Natural killer cell treated with Interleukin-12 subunit alpha and Interleukin-12 subunit beta and Interleukin-15 and Interleukin-18, amount 100 ng/mL, for 72 hours (primary cell): ENCODE measurements at regions not wholly inside any gene's neighbourhood (a gene's known extent, or its start where the extent isn't known, plus 50 kb on each side); places are given as distances from the start of the nearest gene placed in this dataset.
"Not testable (repeated sequence)": the region's sequence is repeated elsewhere in the genome, so short reads cannot be mapped to it uniquely, and the experiment has no call there.

Experiments
- ATAC-seq, 2 donors: fragments of 150-1000 bp; cut with Tn5 transposase in 1 of 2; sonication (Bioruptor Pico), chemical (Tn5 transposase) in 1 of 2; 2 replicates each; pipeline ENCODE4 v1.10.0; 2021
- DNase-seq: peaks from one replicate; pipeline ENCODE4 v3.0.0; 2022; ENCODE audit warnings: low spot score
- H3K27ac Mint-ChIP-seq, 2 donors: 1 replicate in 1 of 2; 2 replicates in 1 of 2; pipeline ENCODE4 v1.8.0; 2022; ENCODE audit warnings: mixed read lengths in 2 of 2, mild to moderate bottlenecking in 1 of 2, moderate library complexity in 1 of 2
- H3K27me3 Mint-ChIP-seq, 2 donors: 1 replicate in 1 of 2; 2 replicates in 1 of 2; pipeline ENCODE4 v1.8.0; 2022; ENCODE audit warnings: mixed read lengths in 2 of 2
- H3K36me3 Mint-ChIP-seq: one replicate; pipeline ENCODE4 v1.8.0; 2022; ENCODE audit warnings: mixed read lengths
- H3K4me1 Mint-ChIP-seq, 2 donors: 1 replicate in 1 of 2; 2 replicates in 1 of 2; pipeline ENCODE4 v1.8.0; 2022; ENCODE audit warnings: low read depth in 2 of 2, mixed read lengths in 2 of 2, mild to moderate bottlenecking in 1 of 2
- H3K4me3 Mint-ChIP-seq: one replicate; pipeline ENCODE4 v1.8.0; 2022; ENCODE audit warnings: mixed read lengths
- H3K9me3 Mint-ChIP-seq: 2 replicates; pipeline ENCODE4 v1.8.0; 2022; ENCODE audit warnings: mixed read lengths

DNA sequence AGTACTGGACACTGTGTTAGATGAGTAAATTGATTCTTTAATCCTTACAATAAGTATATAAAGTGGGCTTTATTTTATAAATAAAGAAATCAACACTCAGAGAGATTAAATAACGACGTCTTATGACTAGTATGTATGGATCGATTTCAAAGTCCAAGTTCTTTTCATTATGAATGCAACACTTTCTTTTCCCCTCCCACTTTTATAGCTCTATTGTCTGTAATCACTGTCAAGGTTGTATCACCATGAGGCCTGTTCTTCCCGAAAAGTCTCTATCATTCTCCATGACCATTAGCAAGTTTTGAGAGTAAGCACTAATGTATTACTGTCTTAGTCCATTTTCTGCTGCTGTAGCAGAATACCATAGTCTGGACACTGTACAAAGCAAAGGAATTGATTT is 228.4 kb downstream of the TLR4 start:
- no peak for ATAC-seq
- H3K27ac Mint-ChIP-seq: no peak overlapping the region

DNA sequence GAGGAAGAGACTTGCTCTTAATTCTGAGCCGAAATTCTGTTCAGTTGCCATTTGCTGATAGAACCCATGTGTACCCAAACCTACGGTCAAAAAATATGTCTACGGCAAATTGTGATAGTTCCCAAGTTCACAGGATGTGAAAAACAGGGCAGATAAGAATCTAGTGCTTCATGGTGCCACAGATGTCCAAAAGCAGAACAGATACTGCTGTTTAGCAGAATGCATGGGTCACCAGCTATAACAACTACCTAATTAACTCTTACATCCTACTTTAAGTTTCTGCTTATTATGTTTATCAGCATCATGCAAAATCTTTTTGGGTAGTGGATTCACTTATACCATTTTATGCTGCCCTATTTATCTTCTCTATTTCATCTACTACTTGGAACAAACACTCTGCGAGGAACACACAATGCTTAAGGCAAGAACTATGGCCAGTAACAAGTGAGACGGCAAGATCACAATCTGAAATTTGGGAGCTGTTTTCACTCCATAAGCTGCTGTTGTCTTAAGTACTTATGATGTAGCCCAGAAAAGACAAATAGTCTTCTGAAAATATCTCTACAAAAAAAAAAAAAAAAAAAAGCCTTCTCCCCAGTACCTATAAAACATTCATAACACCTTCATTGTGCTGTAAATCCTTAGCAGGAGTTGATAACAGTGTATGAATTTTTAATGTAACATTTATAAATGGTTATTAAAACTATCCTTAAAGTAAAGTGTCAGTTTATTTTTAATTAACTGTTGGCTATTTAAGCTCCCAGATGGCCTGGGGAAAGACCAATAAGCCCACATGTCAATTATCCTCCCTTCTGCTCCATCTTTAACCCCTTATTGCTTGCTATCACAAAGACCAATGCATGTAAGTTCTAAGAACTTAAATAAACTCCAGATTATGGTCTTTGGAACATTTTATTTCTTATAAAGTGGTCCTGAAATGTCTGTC is 232.3 kb downstream of the TLR4 start:
- DNase-seq (no peak), ATAC-seq (no peak)
- H3K27me3 Mint-ChIP-seq: peaks cover 4 to 5% of the 10 kb centered on the region in 2 donors
- peaks cover 10% of the 10 kb centered on the region for H3K9me3 Mint-ChIP-seq
- no peak overlapping the region for H3K27ac Mint-ChIP-seq
- no peak overlapping the region for H3K4me3 Mint-ChIP-seq
- H3K4me1 Mint-ChIP-seq: no peaks in the 10 kb centered on the region
- H3K36me3 Mint-ChIP-seq: no peaks in the 10 kb centered on the region

More for the DNA sequence above, 228.4 kb downstream of the TLR4 start:
- no peak for DNase-seq
- Mint-ChIP-seq H3K27me3 (peaks cover 4 to 5% of the 10 kb centered on the region in 2 donors), H3K4me3 (no peak overlapping the region), H3K4me1 (no peaks in the 10 kb centered on the region), H3K36me3 (no peaks in the 10 kb centered on the region), H3K9me3 (peaks cover 8% of the 10 kb centered on the region)

DNA sequence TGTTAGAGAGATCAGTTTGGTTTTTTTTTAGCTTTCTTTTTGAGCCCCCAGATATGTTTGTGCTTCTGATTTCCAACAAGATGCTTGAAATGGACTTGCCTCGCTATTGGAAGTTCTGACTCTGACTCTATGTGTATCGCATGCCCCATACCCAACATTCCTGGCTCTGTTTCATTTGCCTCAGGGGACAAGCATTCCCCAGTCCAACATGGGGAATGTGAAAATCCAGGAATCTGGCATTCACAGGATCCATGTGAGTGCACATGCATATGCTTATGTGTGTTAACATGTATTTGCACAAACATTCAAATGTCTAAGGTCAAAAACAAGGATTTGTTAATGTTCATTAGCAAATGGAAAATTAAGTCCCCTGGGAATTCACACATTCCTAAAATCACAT is 233.9 kb downstream of the TLR4 start:
- Mint-ChIP-seq H3K36me3 (no peaks in the 10 kb centered on the region), H3K27me3 (peaks cover 2 to 5% of the 10 kb centered on the region in 2 donors), H3K27ac (no peak overlapping the region), H3K4me1 (no peaks in the 10 kb centered on the region), H3K9me3 (peaks cover 10% of the 10 kb centered on the region), H3K4me3 (no peak overlapping the region)
- DNase-seq (no peak), ATAC-seq (no peak)

DNA sequence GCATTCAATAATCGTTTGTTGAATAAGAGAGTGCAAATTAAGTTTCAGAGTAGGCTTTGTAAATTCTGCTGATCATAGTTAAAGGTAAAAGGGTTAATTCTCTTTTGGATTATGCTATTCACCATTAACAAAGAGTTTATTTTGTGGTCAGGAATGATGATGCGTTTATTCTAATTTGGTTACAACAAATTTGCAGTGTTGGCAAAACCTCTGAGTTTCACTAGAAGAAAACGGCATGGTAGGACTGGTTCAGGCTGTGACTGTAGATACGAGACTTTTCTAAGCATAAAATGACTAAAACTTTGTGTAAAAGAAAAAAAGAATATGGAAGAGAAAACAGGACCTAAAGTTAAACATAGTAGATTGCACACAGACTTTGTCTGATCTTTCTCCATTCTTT is 234.7 kb downstream of the TLR4 start:
- DNase-seq (no peak), ATAC-seq (no peak)
- Mint-ChIP-seq H3K9me3 (peaks cover 10% of the 10 kb centered on the region), H3K27me3 (peaks cover 2 to 3% of the 10 kb centered on the region in 2 donors), H3K4me3 (no peak overlapping the region), H3K36me3 (no peaks in the 10 kb centered on the region), H3K4me1 (no peaks in the 10 kb centered on the region), H3K27ac (no peak overlapping the region)

DNA sequence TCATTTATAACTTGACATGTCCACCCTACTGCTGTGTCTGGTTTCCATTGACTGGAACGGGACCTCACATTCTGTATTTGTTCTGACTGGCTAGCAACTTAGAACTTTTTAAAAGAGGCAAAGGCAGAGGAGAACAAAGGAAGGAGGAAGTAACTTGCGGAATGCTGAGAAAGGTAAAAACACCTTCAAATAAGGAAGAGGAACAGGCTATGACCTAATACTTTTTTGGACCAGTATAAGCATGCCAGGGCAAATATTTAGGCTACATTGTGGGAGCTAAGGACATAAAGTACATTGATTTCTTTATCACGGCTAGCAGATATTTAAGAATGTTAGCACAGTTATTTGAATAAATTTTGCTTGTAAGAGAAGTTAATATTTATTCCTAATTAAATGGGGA is 240.5 kb downstream of the TLR4 start:
- DNase-seq, ATAC-seq, H3K36me3 Mint-ChIP-seq, H3K27me3 Mint-ChIP-seq, H3K4me3 Mint-ChIP-seq, H3K27ac Mint-ChIP-seq, H3K9me3 Mint-ChIP-seq, H3K4me1 Mint-ChIP-seq: not testable (repeated sequence)

DNA sequence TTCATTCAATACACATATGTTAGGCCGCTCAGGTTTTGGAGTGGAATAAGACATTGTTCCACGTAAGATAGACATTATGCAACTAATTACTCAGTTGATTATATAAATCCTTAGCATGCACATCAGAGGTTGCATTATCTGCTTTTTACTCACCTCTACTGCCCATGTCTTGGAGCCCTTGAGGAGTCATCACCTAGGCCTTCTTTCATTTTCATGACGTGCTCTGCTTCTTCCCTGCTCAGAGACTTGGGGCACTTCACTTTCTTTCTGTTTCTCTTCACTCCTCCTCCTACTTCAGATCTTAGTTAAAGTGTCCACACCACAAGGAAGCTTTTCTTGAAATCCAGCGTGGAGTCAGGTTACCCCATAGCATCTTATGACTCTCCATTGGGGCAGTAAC is 241.1 kb downstream of the TLR4 start:
- Mint-ChIP-seq H3K36me3 (no peaks in the 10 kb centered on the region), H3K9me3 (peaks cover 3% of the 10 kb centered on the region), H3K4me3 (no peak overlapping the region), H3K27ac (no peak overlapping the region), H3K4me1 (no peaks in the 10 kb centered on the region), H3K27me3 (no peaks in the 10 kb centered on the region)
- DNase-seq (no peak), ATAC-seq (no peak)

DNA sequence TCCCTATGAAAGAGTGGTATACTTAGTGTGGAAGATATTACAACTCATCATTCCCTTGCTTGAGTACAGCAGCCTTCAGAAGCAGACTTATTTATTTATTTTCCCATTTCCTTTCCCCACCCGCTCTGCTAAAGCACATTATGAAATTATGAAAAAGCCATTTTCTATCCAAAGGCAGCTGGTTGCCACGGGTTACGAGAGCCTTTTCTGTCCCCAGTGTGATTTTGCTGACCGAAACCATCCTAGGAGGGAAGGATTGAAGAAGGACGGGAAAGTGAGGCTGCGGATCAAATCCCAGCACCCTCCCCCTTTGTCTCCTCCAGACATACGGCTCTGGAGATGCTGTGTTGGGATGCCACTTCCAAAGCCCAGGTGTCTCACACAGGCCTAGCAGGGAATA is 246.9 kb downstream of the TLR4 start:
- no peaks in the 10 kb centered on the region for H3K4me1 Mint-ChIP-seq
- H3K36me3 Mint-ChIP-seq: no peaks in the 10 kb centered on the region
- H3K9me3 Mint-ChIP-seq: peaks cover 4% of the 10 kb centered on the region
- DNase-seq: no peak
- ATAC-seq: no peak
- H3K27ac Mint-ChIP-seq: no peak overlapping the region
- no peak overlapping the region for H3K4me3 Mint-ChIP-seq
- H3K27me3 Mint-ChIP-seq: no peaks in the 10 kb centered on the region

DNA sequence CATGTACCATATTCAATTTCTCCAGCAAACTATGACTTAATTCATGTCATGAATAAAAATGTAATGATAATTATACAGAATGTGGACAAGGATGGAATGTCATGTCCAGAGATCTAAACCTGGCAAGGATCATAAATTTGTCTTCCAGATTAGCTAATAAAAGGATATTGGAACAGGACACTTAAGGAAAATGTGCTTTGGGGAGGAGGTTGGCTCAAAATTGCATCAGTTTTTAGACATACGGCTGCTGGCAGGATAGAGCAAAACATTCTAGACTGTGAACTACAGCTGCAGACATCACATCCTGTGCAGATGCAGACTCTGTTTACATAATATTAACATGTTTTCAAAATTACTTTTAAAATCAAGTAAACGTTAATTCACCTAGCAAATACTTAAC is 248.4 kb downstream of the TLR4 start:
- peaks cover 0 to 4% of the 10 kb centered on the region in 2 donors for H3K4me1 Mint-ChIP-seq
- no peak overlapping the region for H3K4me3 Mint-ChIP-seq
- no peak overlapping the region for H3K27ac Mint-ChIP-seq

DNA sequence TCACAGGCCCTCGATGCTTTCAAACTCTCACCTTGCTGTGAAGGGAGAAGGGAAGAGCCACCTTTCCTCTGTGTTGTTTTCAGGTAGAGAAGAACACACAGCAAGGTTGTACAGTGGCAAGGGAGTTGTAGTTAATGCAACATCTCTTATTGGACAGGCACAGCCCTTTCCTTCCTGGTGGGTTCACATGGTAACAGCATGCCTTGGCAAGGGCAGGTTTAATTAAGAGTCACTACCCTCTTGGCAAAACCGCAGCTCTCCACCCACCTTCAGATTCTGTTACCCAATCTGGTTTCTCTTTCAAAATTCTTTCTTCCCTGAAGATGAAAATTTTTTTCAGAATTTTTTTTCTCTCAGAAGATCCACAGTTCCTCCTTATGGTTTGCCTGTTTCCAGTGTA is 253.1 kb downstream of the TLR4 start:
- ATAC-seq (no peak), DNase-seq (no peak)
- Mint-ChIP-seq H3K36me3 (no peaks in the 10 kb centered on the region), H3K9me3 (peaks cover 4% of the 10 kb centered on the region), H3K4me3 (no peak overlapping the region), H3K4me1 (peaks cover 0 to 5% of the 10 kb centered on the region in 2 donors), H3K27me3 (peaks cover 2% of the 10 kb centered on the region in 2 donors), H3K27ac (no peak overlapping the region)

More for the DNA sequence above, 248.4 kb downstream of the TLR4 start:
- Mint-ChIP-seq H3K36me3 (no peaks in the 10 kb centered on the region), H3K9me3 (peaks cover 4% of the 10 kb centered on the region), H3K27me3 (no peaks in the 10 kb centered on the region)
- ATAC-seq (no peak), DNase-seq (no peak)

DNA sequence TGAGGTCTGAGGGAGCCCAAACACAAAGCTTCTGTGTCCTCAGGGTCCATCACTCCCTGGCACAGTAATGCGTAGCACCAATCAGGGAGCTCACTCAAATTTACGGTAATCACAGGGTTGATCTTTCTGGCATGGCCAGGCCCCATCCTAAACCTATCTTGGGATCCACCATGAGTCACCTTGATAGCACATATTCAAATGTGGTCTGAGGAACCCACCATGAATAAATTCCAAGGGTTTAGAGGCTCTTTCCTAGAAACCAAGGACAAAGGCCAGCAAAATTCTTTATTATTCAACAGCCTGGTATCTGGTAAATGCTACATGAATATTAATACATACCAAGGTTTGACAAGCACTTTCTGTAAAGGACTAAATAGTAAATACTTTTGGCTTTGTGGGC is 254.5 kb downstream of the TLR4 start:
- Mint-ChIP-seq H3K36me3 (no peaks in the 10 kb centered on the region), H3K4me3 (no peak overlapping the region), H3K27me3 (peaks cover 2 to 7% of the 10 kb centered on the region in 2 donors), H3K4me1 (peaks cover 0 to 5% of the 10 kb centered on the region in 2 donors), H3K27ac (no peak overlapping the region), H3K9me3 (peaks cover 4% of the 10 kb centered on the region)
- DNase-seq: no peak
- no peak for ATAC-seq

DNA sequence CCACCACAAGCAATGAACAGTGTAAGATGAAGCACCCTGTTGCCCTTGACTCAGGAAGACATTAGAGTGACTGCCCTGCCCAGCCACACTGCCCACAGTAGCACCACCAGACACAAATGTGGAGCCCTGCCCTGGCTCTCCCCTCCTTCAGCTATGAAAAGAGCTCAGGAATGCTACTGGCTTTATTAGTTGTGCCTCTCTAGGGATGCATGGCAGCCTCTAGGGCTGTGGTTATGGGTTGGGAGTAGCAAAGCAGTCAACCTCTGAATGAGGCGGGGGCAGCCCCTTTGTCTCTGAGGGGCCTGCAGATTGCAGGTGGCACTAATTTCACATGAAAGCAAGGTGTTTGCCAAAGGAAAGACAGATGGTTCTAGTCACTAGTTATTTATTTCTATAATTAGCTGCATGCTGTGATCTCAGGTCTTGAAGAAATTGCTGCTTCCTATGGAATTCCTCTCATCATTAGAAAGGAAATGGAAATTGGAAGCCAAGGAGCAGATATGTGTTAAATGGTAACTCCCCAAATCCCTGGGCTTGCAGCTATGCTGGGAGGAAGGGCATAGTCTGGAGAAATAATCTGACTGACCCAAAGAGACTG is 259.4 kb downstream of the TLR4 start:
- Mint-ChIP-seq H3K4me1 (peaks cover 0 to 3% of the 10 kb centered on the region in 2 donors), H3K36me3 (no peaks in the 10 kb centered on the region), H3K27ac (no peak overlapping the region), H3K27me3 (peaks cover 9 to 20% of the 10 kb centered on the region in 2 donors), H3K9me3 (peaks cover 6% of the 10 kb centered on the region), H3K4me3 (no peak overlapping the region)
- DNase-seq: no peak
- no peak for ATAC-seq

DNA sequence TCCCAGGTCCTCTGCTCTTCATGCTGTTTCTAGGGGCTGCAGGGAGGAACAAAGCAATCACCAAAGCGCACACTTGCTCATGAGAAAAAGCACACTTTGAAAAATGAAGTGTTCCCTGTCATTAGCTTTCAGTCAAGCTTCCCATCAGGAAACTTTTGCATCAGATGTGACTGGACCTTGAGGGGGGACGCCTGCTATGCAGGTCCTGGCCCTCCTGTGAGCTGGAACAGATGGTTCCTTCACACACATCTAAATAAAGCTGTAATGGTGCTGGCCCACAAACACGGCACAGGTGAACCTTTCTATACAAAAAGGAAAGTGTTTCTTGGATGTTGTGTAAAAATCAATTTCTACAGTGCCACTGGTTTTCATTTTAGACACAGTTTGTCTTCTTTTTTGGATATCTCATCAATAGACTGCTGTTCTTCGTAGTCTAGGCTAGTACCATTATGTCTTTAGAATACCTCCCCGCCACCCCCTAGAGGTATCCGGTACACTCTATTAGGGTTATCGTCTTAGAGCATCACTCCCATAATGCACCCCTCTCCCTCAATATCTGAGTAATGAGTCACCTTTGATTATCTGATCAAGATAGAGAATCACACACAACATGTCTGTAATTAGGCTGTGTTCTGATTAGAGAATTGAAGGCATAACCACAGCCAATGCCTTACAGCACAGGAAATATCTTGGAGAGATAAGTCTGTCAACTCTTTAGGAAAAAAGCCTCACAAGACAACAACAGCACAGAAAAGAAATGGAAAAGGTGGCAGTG is 266.3 kb downstream of the TLR4 start:
- no peak for ATAC-seq

DNA sequence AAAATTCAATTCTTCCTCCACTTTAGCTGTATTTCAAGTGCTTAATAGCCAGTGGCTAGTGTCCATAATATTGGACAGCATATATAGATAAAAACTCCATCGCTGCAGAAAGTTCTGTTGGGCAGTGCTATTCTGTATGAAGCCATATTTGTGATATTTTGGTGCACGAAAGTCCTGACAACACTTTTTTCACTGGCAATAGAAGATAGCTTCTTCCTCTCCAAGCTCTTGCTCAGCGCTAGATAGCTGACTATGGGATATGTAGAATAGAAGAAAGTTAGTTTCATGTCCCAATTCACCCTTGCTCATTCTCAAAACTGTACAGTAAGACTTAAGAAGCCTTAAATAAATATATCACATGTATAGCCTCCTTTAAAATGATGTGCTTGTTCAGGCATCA is 269.9 kb downstream of the TLR4 start:
- H3K27me3 Mint-ChIP-seq: peaks cover 5 to 27% of the 10 kb centered on the region in 2 donors
- no peak for ATAC-seq
- no peaks in the 10 kb centered on the region for H3K9me3 Mint-ChIP-seq
- no peak overlapping the region for H3K27ac Mint-ChIP-seq
- DNase-seq: no peak
- no peak overlapping the region for H3K4me3 Mint-ChIP-seq
- peaks cover 5% of the 10 kb centered on the region for H3K36me3 Mint-ChIP-seq
- H3K4me1 Mint-ChIP-seq: no peaks in the 10 kb centered on the region

More for the DNA sequence above, 266.3 kb downstream of the TLR4 start:
- peaks cover 12 to 34% of the 10 kb centered on the region in 2 donors for H3K27me3 Mint-ChIP-seq
- no peak overlapping the region for H3K4me3 Mint-ChIP-seq
- H3K27ac Mint-ChIP-seq: no peak overlapping the region
- H3K4me1 Mint-ChIP-seq: peaks cover 0 to 3% of the 10 kb centered on the region in 2 donors
- peaks cover 6% of the 10 kb centered on the region for H3K9me3 Mint-ChIP-seq
- H3K36me3 Mint-ChIP-seq: no peaks in the 10 kb centered on the region
- DNase-seq: no peak

DNA sequence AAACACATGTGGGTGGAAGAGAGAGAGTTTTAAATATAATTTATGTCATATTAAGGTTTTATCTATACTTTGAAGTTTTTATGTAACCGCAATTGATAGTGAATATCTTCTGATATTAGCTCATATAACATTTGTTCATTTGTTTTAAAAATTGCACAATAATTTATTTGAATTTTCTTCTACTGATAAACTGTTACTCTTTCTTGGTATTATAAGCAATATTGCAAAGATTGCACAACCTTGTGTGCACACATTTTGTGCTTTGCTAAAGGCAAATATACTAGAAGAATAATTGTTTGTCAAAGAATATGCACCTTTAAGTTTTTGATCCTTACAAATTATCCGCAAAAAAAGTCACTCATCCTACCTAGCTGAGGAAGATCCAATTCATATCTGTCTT is 275.7 kb downstream of the TLR4 start:
- Mint-ChIP-seq H3K4me3 (no peak overlapping the region), H3K27me3 (peaks cover 8 to 20% of the 10 kb centered on the region in 2 donors), H3K36me3 (peaks cover 5% of the 10 kb centered on the region), H3K9me3 (no peaks in the 10 kb centered on the region), H3K4me1 (no peaks in the 10 kb centered on the region), H3K27ac (no peak overlapping the region)
- DNase-seq: no peak
- no peak for ATAC-seq
